CD4-positive, alpha-beta T cell treated with Interleukin-17A for 4 hours (primary cell): ENCODE measurements at regions not wholly inside any gene's neighbourhood (a gene's known extent, or its start where the extent isn't known, plus 50 kb on each side); places are given as distances from the start of the nearest gene placed in this dataset.
"Not testable (repeated sequence)": the region's sequence is repeated elsewhere in the genome, so short reads cannot be mapped to it uniquely, and the experiment has no call there.

Source experiments
- DNase-seq: peaks from one replicate; pipeline ENCODE4 v3.0.0-alpha.2; 2020; ENCODE audit warnings: mixed read lengths

DNA sequence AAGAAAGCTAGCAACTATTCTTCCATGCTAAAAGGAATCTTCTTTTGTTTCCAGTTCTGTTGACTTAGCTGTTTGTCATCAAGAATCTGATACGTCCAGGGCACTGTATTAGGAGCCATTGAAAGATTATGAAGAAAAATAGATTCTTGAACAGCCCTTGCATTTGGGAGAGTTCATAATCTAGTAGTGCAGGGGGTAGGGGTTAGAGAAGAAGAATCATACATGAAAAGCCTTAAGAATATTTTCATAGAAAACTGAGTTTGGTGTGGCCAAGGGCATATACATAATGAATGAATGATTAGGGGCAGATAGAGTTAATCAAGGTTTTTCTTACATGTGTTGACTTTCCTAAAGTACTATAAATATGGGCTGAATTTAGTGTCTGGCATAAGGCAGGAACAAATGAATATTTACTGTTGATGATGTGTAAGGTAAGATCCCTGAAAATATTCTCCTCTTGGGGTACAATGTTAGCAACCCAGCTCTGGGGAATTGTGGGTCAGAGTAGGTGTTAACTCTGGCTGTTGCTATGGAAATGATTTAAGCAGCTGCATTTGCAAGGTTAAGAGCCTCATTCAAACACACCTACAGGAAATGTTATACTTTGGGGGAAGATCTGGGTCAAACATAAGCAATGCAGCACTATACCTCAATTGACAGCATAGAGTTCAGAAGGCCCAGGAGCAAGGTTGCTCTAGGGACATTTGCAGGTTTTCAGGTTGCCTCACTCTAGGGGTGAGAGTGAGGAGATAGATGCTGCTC lies 667.3 kb upstream of the CITED2 start:
- DNase-seq: no peak

DNA sequence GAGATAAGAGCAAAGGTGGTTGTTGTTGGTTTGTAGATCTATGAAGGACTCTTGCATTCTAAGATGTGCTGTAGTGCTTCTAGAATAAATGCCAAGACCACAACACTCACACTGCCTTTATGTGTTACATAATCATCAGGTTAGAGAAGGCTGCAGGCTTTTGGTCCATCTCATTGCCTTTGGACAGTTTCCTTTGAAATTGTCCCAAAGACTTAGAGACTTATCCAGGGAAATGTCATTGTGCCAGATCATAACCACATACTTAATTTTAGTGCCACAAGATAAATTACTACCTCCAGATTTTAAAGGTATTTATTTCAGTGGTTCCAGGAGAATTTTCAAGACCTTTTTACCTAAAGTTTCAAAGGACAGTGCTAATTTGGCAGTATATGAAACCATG lies 666.6 kb upstream of the CITED2 start:
- DNase-seq: no peak

DNA sequence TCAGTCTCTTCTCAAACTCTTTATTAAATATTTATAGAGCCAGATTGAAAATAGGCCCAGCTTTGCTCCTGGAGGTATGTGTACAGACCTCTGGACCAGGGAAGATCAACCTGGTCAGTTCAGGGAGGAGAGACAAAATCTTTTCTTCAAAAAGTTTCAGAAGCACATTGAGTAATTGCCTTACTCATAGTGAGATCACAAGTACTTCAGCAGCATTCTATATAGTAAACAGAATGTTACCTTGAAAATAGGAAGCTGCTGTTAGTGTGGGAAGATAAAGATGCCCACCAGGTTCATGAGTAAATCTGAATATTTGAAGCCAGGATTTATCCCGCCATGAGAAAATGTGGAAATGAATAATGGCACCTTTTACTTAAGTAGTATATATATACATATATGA lies 665.9 kb upstream of the CITED2 start:
- DNase-seq: no peak

- DNase-seq: no peak
Measured at GRCh38 chr6:140039364-140039763, 664.9 kb upstream of the CITED2 start.

DNA sequence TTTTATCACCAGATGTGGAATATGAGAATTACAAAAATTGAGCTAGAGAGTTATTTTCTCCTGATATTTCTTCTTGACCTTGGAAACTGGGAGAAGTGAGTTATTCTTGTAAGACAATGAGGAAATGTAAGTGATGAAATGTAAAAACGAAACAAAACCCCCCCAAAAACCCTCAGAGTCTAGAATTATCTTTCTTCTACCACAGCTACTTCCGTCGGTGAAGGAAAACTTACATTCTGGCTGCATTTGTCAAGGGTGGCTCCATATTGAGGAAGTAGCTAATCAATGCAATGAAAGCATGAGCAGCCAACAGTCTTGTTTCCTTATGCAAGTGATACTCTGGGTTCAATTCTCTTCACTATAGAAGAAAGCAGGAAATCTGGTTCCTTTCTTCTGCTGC lies 661.7 kb upstream of the CITED2 start:
- DNase-seq: no peak

DNA sequence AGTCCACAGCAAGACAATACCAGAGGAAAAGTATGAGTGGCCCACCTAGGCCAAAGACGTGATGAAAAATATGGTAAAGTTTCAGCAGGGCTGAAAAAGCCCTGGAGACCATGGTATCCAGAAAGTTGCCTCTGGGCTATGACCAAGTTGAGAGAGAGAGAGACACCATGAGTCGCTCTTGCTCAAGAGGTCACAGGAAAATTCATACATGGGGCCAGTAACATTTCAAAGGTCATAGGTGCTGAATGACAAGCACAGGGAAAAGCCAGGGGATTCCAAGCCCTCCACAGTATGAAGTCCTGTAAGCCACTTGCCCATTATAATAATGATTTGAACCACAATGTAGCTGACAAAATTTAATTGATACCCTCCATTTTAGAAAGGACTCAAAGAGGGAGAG lies 657.7 kb upstream of the CITED2 start:
- no peak for DNase-seq

- no peak for DNase-seq
Measured at GRCh38 chr6:140029551-140029950, 655.1 kb upstream of the CITED2 start.

- DNase-seq: no peak
Measured at GRCh38 chr6:140027219-140027618, 652.8 kb upstream of the CITED2 start.

DNA sequence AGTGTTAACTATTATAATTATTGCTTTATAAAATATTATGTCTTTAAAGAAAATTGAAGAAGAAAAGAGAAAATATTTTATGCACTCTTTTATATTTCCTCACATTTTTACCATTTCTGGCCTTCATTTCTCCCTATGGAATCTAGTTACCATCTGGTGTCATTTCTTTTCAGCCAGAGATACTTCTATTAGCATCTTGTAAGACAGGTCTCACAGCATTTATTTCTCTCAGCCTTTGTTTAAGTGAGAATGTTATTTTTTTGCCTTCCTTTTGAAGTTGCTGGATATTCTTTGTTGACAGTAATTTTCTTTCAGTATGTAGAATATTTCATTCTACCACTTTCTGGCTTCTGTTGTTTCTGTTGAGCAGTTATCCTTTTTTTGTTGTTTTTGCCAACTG lies 652.1 kb upstream of the CITED2 start:
- no peak for DNase-seq

DNA sequence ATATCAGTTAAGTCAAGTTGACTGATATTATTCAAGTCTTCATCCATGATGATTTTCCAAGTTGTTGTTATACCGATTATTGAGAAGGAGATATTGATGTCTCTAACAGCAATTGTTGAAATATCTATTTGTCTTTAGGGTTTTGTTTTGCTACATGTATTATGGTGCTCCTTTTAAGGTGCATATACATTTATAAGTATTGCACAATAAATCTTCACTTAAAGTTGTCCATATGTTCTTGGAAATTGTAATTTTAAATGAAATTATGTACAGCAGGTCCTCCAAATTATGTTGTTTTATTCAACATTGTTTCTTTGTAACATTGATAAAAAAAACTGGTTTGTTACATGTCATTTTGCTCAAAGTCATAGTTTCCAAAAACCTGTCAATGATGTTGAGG lies 650.7 kb upstream of the CITED2 start:
- no peak for DNase-seq

DNA sequence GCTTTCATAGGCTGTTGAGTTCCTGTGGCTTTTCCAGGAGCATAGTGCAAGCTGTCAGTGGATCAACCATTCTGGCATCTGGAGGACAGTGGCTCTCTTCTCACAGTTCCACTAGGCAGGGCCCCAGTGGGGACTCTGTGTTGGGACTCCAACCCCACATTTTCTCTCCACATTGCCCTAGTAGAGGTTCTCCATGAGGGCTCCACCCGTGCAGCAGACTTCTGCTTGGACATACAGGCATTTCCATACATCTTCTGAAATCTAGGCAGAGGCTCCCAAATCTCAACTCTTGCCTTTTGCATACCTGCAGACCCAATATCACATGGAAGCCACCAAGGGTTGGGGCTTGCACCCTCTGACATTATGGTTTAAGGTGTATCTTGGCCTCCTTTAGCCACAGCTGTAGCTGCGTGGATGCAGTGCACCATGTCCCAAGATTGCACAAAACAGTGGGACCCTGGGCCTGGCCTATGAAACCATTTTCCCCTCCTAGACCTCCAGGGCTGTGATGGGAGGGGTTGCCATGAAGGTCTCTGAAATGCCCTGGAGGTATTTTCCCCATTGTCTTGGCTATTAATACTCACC lies 645.9 kb upstream of the CITED2 start:
- no peak for DNase-seq

DNA sequence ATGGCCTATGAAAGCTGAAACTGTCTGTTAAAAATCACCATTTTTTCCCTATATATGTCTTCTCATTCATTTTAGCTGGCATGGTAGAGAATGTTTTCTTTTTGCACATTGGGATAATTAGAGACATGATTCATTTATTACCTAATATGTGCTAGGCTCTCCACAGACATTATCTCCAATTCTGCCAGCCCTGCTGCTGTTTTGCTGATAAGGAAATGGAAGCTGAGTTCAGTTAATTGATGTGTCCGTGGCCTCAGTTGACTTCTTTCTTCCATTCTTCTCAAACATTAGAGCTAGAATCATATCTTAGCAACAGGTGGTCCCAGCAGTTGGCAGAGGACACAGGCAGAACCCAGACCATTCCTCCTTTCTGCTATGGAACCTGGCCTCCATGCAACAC lies 644.1 kb upstream of the CITED2 start:
- no peak for DNase-seq

DNA sequence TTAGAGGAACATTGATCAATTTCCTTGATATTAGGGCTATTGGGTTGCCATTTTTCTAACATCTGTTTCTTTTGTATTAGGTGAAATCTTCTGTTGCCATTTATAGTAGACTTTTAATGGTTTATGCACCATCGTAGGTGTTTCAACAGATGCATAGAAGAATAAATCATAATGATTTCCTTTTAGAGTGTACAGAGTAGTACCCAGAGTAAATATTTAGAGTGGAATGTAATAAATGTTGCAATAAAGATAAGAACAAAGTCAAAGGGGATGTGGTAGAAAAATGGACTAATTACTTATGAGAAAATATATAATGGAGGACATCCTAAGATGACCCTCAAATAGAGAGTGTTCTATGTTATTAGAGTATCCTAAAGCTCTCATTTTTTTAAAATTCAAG lies 643.0 kb upstream of the CITED2 start:
- no peak for DNase-seq

DNA sequence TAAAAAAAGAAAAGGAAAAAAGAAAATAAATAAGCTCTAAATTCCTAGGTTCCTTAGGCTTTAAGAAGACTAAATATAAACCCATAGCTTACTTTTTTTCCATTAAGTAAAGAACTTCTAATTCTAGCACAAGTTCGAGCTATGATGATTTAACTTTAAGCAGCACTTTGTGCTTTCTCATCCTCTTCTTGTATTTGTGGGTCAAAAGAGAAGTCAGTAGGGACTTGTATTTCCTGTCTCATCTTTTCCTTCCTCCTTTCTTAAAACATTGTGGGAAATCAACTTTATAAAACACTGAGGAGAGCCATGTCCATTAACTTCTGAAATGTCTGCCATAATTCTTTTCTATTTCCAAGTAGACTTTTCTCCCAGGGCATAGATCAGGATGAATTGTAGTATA lies 637.7 kb upstream of the CITED2 start:
- no peak for DNase-seq

DNA sequence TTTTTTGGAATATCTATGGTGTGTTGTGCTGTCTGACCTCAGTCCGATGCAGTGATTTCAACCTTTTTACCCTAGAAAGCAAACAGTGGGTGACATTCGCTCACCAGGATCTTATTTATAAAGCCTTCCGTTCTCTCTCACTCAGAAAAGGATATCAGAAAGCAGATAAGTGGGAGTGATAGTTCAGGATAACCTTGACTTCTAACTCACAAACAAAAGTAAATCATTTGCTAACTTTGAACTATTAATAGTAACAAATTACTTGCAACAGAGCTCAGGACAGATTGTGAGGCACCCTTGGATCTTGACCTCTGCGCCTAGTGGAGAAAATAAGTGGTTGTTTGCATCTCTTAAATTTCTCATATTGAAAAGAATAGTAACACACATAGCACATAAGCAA lies 637.1 kb upstream of the CITED2 start:
- no peak for DNase-seq

GRCh38 chr6:140009286-140009685 lies 634.8 kb upstream of the CITED2 start:
- no peak for DNase-seq

- DNase-seq: no peak
Measured at GRCh38 chr6:140007525-140007924, 633.1 kb upstream of the CITED2 start.

DNA sequence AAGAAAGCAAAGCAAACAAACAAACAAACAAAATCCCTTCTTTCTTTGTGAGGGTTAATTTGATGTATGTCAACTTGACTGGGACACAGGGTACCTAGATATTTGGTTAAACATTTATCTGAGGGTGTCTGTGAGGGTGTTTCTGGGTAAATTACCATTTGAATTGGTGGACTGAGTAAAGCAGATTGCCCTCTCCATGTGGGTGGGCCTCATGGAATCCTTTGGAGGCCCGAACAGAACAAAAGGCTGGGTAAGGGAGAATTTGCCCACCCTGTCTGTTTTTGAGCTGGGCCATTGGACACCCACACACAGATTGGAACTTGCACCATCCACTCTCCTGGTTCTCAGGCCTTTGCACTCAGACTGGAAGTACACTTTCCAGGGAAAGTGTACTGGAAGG lies 628.8 kb upstream of the CITED2 start:
- no peak for DNase-seq

DNA sequence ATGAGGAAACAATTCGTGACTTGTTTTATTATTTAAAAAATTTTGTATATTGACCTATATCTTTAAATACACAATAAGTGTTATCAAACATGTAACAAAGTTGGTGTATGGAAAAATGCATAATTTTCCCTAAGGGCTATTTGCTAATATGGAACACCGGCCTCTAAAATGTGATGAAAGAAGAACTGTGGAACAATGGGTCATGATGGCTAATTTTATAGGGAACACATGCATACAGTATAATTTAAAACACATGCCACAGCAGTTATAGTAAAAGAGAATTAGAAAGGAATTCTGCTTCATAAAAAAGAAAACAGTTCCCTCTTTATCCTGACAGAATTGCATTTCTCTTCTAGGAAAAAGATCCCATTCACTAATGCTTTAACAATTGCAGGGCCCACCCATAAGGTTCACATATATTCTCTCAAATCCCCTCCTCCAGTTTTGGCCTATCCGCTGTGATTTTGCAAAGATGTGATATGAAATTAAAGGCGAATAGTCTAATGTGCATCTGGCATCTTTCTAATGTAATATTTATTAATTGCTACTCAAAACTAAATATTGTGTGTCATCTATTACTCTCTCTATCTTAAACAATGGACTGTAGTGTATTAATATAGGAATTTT lies 628.1 kb upstream of the CITED2 start:
- DNase-seq: no peak

- DNase-seq: no peak
Measured at GRCh38 chr6:140001821-140002341, 627.4 kb upstream of the CITED2 start.

- no peak for DNase-seq
Measured at GRCh38 chr6:140001005-140001404, 626.6 kb upstream of the CITED2 start.

- not testable (repeated sequence) for DNase-seq
Measured at GRCh38 chr6:139999661-140000060, 625.2 kb upstream of the CITED2 start.

DNA sequence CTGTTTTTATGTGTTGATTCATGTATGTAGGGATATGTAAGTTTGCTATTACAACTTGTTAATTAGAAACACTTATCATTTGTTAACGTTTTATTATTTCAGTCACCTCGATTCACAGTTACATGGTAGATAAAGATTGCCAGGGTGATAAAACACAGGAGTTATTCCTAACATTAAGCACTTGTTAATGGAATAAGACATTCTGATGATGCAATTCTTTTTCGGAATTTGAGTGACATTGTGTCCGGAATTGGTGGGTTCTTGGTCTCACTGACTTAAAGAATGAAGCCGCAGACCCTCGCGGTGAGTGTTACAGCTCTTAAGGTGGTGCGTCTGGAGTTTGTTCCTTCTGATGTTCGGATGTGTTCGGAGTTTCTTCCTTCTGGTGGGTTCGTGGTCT lies 624.0 kb upstream of the CITED2 start:
- DNase-seq: not testable (repeated sequence)

- no peak for DNase-seq
Measured at GRCh38 chr6:139996253-139996834, 621.9 kb upstream of the CITED2 start.
